Panc1 (cell line): ENCODE measurements at regions not wholly inside any gene's neighbourhood (a gene's known extent, or its start where the extent isn't known, plus 50 kb on each side); places are given as distances from the start of the nearest gene placed in this dataset.

Source experiments
- CTCF ChIP-seq: fragments of 450-650 bp; IDR thresholded peaks from 2 replicates; pipeline ENCODE4 v1.5.1; 2017; ENCODE audit warnings: mild to moderate bottlenecking
- POLR2AphosphoS5 ChIP-seq: IDR thresholded peaks from 2 replicates; pipeline ENCODE4 v1.6.1; 2012; ENCODE audit warnings: mild to moderate bottlenecking, low read depth, low read length, moderate library complexity
- REST ChIP-seq, 2 experiments: IDR thresholded peaks; 2 replicates each; pipeline ENCODE4 v1.6.1; 2011 to 2012; ENCODE audit warnings: low read depth in 2 of 2, control low read depth in 1 of 2, low read length in 1 of 2, mild to moderate bottlenecking in 1 of 2, moderate library complexity in 1 of 2; ENCODE audit not compliant: insufficient read depth in 1 of 2
- SIN3A ChIP-seq: IDR thresholded peaks from 2 replicates; pipeline ENCODE4 v1.6.1; 2012; ENCODE audit warnings: low read depth, mild to moderate bottlenecking, low read length, moderate library complexity, borderline replicate concordance; ENCODE audit not compliant: insufficient read depth

- TF ChIP-seq CTCF, result no peak
- no peak for TF ChIP-seq POLR2AphosphoS5
- TF ChIP-seq REST (IDR thresholded peaks at IDR 0.05; ENCODE audit: insufficient read depth in 1 of 2, low read depth in 2 of 2, low read length in 1 of 2), result no peak
- TF ChIP-seq SIN3A, result no peak
These were observed 304.5 kb upstream of the NFE2L3 start for GRCh38 chr7:25847336-25848070.
